ENCODE measurements at regions not wholly inside any gene's neighbourhood (a gene's known extent, or its start where the extent isn't known, plus 50 kb on each side); places are given as distances from the start of the nearest gene placed in this dataset.

- no peak for DNase-seq
These were observed 118.1 kb upstream of the ZNF521 start for GRCh38 chr18:25470062-25470461.

DNA sequence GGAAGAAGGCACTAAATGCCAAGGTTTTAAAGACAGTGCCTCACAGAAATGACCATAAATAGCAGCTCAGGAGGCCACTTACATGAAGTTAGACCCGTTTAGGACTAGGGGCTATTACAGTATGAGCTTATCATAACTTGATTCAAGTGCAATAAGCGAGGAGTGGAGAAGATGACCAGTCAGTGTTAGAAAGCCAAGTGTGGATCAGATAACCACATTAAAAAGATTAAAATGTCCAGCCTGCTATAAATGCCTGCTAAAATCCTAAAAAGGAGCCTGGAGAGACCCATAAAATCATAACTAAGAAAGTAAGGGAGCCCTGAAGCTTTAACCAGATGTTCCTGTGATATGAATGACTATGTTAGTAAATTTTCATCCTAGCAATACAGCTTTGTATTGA is 117.5 kb upstream of the ZNF521 start:
- no peak for DNase-seq

- DNase-seq = no peak
These were observed 115.4 kb upstream of the ZNF521 start for GRCh38 chr18:25467226-25467987.

DNA sequence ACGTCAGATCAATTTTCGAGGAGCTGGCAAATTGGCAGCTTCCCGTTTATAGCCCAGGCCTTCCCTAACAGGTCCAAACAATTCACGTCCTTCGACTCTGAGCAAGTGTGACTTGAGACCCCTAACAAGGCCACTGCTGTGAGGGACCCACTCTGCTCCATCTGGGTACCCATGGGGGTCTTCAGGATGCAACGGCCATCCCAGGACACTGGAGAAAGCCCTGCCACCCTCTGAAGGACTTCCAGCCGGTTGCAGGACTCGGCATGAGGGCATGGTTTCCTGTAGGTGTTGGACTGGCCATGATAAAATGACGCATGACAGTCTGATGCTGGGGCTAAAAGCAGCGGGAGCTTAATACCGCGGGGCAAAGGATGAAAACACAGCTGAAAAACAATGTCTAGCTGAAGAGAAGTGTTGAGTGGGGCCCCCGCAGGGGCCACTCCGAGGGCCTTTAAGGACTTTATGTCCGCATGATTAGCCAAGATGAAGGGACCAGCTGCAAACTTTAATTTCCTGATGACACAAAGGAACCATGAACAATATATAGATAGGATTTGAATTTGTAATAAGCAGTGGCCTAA is 113.3 kb upstream of the ZNF521 start:
- DNase-seq = no peak

DNA sequence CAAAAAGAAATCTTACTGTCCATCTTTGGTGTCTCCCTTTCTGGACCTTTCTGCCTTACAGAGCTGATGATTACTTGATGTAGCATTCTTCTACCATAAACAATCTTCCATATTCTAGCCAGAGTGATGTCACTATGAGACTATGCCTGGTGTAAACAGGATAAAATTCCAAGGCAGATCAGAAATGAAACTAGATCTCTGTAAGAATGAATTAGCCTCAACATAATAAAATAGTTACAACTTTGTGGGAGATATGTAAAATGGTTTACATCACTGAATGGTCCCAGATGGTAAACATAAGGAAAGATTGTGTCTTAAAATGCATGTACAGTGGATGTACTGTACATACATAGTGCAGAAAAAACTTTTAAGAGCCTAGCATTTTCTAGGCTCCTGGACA is 112.3 kb upstream of the ZNF521 start:
- DNase-seq = no peak

DNA sequence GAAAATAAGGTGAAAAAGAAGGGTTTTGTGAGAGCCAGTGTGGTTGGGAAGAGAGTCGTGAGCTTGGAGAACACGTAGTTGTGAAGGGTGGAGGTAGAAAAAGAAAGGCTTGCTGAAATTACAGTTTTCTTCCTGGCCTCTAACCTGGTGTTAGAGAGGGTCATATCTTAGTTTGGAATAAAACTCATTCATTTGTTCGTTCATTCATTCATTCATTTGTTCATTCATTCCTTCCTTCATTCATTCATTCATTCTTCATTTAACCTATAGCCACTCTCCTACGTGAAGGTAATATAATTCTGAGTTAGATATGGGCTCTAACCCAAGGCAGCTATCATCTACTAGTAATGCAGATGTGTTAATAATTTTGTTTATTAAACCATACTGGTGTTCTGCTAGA is 111.8 kb upstream of the ZNF521 start:
- no peak for DNase-seq

GRCh38 chr18:25459814-25460213 is 107.8 kb upstream of the ZNF521 start:
- no peak for DNase-seq

DNA sequence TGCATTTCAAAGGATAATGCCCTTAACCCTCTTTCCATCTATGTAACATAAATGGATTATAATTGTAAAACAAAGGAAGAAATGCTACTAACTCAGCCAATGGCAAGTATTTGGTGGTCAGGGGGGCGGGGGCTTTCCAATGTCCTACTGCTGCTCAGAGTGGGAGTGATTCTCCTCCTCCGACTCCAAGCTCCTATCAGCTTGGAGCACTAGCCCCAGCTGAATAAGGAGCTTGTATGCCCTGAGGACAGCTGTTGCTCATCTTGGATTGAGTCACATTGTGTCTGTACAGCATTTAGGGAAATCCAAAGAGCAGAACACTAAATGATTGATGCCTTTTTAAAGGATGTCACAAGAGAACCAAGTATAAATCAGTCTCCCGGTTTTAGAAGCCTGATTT is 105.6 kb upstream of the ZNF521 start:
- no peak for DNase-seq

- no peak for DNase-seq
These were observed 105.2 kb upstream of the ZNF521 start for GRCh38 chr18:25457126-25457525.

GRCh38 chr18:25456334-25457010 is 104.5 kb upstream of the ZNF521 start:
- DNase-seq = no peak

- DNase-seq = no peak
These were observed 103.7 kb upstream of the ZNF521 start for GRCh38 chr18:25455646-25456045.

DNA sequence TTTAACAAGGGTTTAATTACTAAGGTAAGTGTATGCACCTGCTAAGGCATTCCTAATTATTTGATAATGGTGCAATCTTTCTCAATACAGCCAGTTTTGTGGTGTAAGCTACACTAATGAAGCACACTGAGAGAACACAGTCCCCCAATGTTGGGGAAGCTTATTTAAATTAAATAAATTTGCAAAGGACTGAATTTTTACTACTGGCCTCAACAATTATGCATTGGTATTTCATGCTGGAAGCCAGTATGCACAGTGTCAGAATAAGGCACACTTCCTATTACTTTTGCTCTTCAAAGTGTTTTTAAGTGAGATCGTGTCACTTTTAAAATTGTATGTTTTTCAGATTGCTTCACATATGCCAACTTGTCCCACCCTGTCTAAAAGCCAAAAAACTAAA is 103.2 kb upstream of the ZNF521 start:
- no peak for DNase-seq

DNA sequence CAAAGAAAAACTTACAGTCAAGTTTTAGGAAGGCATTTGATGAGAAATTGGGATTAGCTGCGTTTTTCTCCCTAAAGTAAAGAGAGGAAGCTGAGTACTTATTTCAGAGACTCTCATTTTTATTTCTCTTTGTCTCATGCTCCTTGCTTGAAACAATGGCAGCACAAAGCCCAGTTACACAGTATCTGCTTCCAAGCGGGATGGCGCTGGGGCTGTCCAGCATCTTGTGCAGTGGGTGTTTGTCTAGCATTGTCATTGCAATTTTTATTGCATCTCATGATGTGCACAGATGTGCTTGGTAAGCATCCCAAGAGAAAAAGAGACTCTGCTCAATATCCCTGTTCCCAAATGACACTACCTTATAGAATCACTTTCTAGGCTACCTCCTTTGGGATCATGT is 102.8 kb upstream of the ZNF521 start:
- DNase-seq = no peak

GRCh38 chr18:25454270-25454659 is 102.3 kb upstream of the ZNF521 start:
- DNase-seq = no peak

DNA sequence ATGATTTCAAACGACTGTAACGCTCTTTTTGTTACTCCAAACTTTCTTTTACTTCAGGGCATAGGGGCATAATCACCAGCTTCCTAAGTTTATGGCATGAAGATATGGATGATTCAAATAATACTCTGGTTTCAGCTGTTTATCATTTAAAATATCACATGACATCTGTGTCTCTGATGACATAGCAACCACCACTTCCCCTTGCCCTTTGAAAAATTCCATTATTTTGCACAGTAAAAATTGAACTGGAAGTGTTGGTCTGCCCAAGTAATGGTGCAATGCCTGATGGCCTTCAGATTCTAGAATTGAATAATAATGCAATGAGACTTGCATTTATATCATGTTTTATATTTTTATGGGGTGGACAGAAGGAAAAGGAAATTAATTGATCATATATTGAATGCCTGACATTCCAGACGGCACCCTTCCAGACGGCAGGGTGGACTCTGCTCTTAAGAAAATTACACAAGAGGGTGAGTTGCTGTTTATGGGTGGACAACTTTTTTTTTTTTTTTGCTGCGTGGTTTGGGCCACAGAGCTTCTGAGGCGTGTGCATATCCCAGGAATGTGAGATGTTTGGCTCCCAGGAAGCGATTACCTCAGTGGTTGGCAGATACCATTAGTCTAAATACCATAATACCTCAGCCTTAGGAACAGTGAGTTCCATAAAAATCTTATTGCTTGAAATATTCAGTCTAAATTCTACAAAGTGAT is 101.7 kb upstream of the ZNF521 start:
- DNase-seq = no peak

GRCh38 chr18:25451077-25451658 is 99.2 kb upstream of the ZNF521 start:
- DNase-seq = no peak

DNA sequence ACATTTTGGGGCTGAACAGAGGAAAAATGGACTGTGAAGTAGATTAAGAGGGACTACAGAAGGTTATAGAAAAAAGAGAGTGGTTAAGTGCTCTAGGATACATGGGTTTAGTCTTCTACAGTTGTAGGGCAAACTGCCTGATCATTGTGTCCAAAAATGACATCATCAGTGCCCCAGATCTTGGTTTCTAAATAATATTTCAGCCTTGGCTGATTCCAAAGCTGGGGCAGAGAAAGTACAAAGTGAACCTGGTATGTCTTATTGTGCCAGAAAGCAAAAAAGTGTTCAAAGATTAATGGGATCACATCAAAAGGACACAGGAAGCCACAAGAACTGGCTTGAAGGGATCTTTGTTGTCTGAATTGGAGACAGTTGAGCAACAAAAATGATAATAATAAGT is 97.1 kb upstream of the ZNF521 start:
- DNase-seq = no peak

DNA sequence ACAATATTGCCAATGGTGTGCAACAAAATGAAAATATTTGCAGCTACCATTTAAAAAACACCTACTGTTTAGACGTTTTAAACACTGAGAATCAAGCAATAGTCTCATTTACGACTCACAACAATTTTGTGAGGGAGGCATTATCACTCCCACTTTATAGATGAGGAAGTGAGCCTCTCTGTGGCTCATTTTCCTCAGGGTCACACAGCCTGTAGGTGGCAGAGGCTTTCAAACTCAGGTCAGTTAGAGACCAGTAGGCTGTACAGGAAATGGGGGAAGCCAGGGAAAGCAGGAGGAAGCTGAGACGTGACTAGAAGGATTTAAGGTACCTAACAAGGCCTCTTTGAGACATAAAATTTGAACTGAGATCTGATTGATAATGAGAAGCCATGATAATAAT is 95.0 kb upstream of the ZNF521 start:
- DNase-seq = no peak

DNA sequence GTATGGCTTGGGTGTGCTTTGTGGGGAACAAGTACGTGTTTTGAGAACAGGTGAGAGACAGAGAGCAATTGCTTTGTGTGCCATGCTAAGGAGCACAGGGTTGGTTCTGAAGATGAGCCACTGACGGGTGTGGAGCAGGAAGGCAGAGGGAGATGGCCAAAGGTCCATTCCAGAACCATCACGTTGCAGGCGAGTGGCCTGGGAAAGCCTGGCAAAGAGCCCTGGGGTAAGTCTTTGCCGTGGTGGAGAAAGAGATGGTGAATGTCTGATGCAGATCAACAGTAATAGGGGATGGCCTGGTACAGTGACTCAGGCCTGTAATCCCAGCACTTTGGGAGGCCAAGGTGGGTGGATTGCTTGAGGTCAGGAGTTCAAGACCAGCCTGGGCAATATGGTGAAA is 93.5 kb upstream of the ZNF521 start:
- no peak for DNase-seq

- no peak for DNase-seq
These were observed 91.8 kb upstream of the ZNF521 start for GRCh38 chr18:25443776-25444175.

- no peak for DNase-seq
These were observed 83.3 kb upstream of the ZNF521 start for GRCh38 chr18:25435149-25435782.

- no peak for DNase-seq
These were observed 82.8 kb upstream of the ZNF521 start for GRCh38 chr18:25434745-25435144.

DNA sequence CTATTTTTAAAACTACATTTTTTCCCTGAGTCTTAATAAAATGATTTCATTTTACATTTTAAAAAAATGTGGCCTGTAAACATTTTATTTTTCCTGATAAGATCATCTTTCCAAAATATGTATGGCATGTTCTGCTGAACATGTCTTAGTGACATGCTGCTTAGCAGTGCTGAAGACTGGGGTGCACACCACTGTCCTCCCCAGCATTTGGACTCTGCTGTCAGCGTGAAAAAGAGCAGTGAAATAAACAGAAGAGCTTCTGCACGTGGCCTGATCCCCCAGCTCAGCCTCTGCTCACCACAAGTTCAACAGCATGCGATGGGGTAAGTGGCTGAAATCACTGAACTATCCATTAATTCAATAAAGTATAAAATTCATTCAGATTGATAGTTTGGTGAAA is 81.6 kb upstream of the ZNF521 start:
- DNase-seq = no peak

Measured in NCI-H1105 (cell line).